ENCODE measurements at regions not wholly inside any gene's neighbourhood (a gene's known extent, or its start where the extent isn't known, plus 50 kb on each side); places are given as distances from the start of the nearest gene placed in this dataset.

GRCh38 chr5:45109636-45110035 lies 300.9 kb downstream of the MRPS30 start:
- intact Hi-C loops (cut with DNase I) = no loop called here
- Histone ChIP-seq H3K36me3 (no peaks in the 10 kb centered on the region), H3K27ac (no peak overlapping the region), H3K4me1 (replicated peaks) (no peaks in the 10 kb centered on the region), H3K4me3 (no peak overlapping the region), H3K9me3 (no peaks in the 10 kb centered on the region), H3K27me3 (replicated peaks; ENCODE audit: insufficient read depth) (no peaks in the 10 kb centered on the region)
- no peak for DNase-seq (ENCODE audit: low spot score)
- no peak for TF ChIP-seq CTCF (IDR thresholded peaks at IDR 0.05)
- no peak for TF ChIP-seq POLR2A (IDR thresholded peaks at IDR 0.05)
- TF ChIP-seq POLR2AphosphoS5 (IDR thresholded peaks at IDR 0.05) = no peak
- 45% methylated on average over 1 of the region's 1 CpG for WGBS

GRCh38 chr5:45110399-45110798 lies 301.7 kb downstream of the MRPS30 start:
- no peak for DNase-seq (ENCODE audit: low spot score)
- Histone ChIP-seq H3K4me1 (replicated peaks) (no peaks in the 10 kb centered on the region), H3K9me3 (no peaks in the 10 kb centered on the region), H3K4me3 (no peak overlapping the region), H3K27ac (no peak overlapping the region), H3K36me3 (no peaks in the 10 kb centered on the region), H3K27me3 (replicated peaks; ENCODE audit: insufficient read depth) (no peaks in the 10 kb centered on the region)
- WGBS = 63% methylated on average over 1 of the region's 1 CpG
- intact Hi-C loops (cut with DNase I) = no loop called here
- TF ChIP-seq POLR2A (IDR thresholded peaks at IDR 0.05) (no peak), CTCF (IDR thresholded peaks at IDR 0.05) (no peak), POLR2AphosphoS5 (IDR thresholded peaks at IDR 0.05) (no peak)

- intact Hi-C loops (cut with DNase I) = no loop called here
- H3K4me3 ChIP-seq = no peak overlapping the region
- TF ChIP-seq POLR2AphosphoS5 (IDR thresholded peaks at IDR 0.05) (no peak), POLR2A (IDR thresholded peaks at IDR 0.05) (no peak), CTCF (IDR thresholded peaks at IDR 0.05) (no peak)
- no peaks in the 10 kb centered on the region for H3K27me3 ChIP-seq (replicated peaks; ENCODE audit: insufficient read depth)
- WGBS = 59% methylated on average over 2 of the region's 2 CpGs
- H3K9me3 ChIP-seq = no peaks in the 10 kb centered on the region
- no peak for DNase-seq (ENCODE audit: low spot score)
- H3K36me3 ChIP-seq = no peaks in the 10 kb centered on the region
- no peaks in the 10 kb centered on the region for H3K4me1 ChIP-seq (replicated peaks)
- no peak overlapping the region for H3K27ac ChIP-seq
Measured at GRCh38 chr5:45113726-45114125, 305.0 kb downstream of the MRPS30 start.

- TF ChIP-seq POLR2A (IDR thresholded peaks at IDR 0.05) (no peak), POLR2AphosphoS5 (IDR thresholded peaks at IDR 0.05) (no peak), CTCF (IDR thresholded peaks at IDR 0.05) (no peak)
- Histone ChIP-seq H3K4me1 (replicated peaks) (no peaks in the 10 kb centered on the region), H3K9me3 (no peaks in the 10 kb centered on the region), H3K4me3 (no peak overlapping the region), H3K27ac (no peak overlapping the region), H3K36me3 (no peaks in the 10 kb centered on the region), H3K27me3 (replicated peaks; ENCODE audit: insufficient read depth) (no peaks in the 10 kb centered on the region)
- WGBS = 41% methylated on average over 2 of the region's 2 CpGs
- intact Hi-C loops (cut with DNase I) = no loop called here
- no peak for DNase-seq (ENCODE audit: low spot score)
Measured at GRCh38 chr5:45132972-45133371, 324.2 kb downstream of the MRPS30 start.

- Histone ChIP-seq H3K4me3 (no peak overlapping the region), H3K4me1 (replicated peaks) (no peaks in the 10 kb centered on the region), H3K36me3 (no peaks in the 10 kb centered on the region), H3K9me3 (no peaks in the 10 kb centered on the region), H3K27me3 (replicated peaks; ENCODE audit: insufficient read depth) (no peaks in the 10 kb centered on the region), H3K27ac (no peak overlapping the region)
- DNase-seq (ENCODE audit: low spot score) = no peak
- intact Hi-C loops (cut with DNase I) = no loop called here
- WGBS = 56% methylated on average over 4 of the region's 4 CpGs
- TF ChIP-seq POLR2A (IDR thresholded peaks at IDR 0.05) (no peak), CTCF (IDR thresholded peaks at IDR 0.05) (no peak), POLR2AphosphoS5 (IDR thresholded peaks at IDR 0.05) (no peak)
Measured at GRCh38 chr5:45162974-45163373, 354.2 kb downstream of the MRPS30 start.

Data from prostate gland (tissue), 2 donors.